GM10266 (cell line): ENCODE measurements at regions not wholly inside any gene's neighbourhood (a gene's known extent, or its start where the extent isn't known, plus 50 kb on each side); places are given as distances from the start of the nearest gene placed in this dataset.
"Not testable (repeated sequence)": the region's sequence is repeated elsewhere in the genome, so short reads cannot be mapped to it uniquely, and the experiment has no call there.

ENCODE experiments used
- DNase-seq: peaks from one replicate; pipeline ENCODE4 v3.0.0; 2012; ENCODE audit errors: extremely low spot score
- CTCF ChIP-seq: IDR thresholded peaks from 2 replicates; pipeline ENCODE4 v1.5.1; 2012; ENCODE audit warnings: mild to moderate bottlenecking, low read depth; ENCODE audit not compliant: control insufficient read depth, insufficient read depth; ENCODE audit errors: missing control alignments

- no peak for TF ChIP-seq CTCF
- DNase-seq = no peak
Observed at GRCh38 chr7:41559426-41559825, 143.5 kb downstream of the INHBA start.

- no peak for TF ChIP-seq CTCF
- DNase-seq = no peak
Observed at GRCh38 chr7:41554481-41554880, 148.4 kb downstream of the INHBA start.

DNA sequence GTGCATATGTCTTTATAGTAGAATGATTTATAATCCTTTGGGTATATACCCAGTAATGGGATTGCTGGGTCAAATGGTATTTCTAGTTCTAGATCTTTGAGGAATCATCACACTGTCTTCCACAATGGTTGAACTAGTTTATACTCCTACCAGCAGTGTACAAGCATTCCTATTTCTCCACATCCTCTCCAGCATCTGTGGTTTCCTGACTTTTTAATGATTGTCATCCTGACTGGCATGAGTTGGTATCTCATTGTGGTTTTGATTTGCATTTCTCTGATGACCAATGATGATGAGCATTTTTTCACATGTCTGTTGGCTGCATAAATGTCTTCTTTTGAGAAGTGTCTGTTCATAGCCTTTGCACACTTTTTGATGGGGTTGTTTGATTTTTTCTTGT lies 152.8 kb downstream of the INHBA start:
- DNase-seq = not testable (repeated sequence)

GRCh38 chr7:41544241-41544640 lies 158.6 kb downstream of the INHBA start:
- TF ChIP-seq CTCF = no peak

DNA sequence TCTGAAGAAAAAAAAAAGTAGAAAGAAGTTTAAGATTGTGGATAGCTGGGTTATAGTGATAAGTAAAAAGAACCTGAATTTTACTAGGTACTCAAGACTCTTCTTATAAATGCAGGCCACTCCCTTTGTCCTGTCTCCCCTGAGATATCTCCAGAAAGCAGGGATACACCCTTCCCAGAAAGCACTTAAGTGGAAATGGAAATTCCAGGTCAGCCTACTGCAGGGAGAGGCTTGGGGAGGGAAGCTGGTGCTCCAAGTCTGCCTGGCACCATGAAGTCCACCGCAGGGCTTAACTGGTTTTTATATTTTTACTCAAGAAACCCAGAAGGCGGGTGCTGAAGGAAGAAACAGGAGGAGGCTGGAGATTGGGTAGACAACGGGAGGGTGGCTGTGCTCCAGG lies 162.3 kb downstream of the INHBA start:
- DNase-seq = no peak
- no peak for TF ChIP-seq CTCF

More at GRCh38 chr7:41544241-41544640, 158.6 kb downstream of the INHBA start:
- no peak for DNase-seq

- DNase-seq = no peak
- no peak for TF ChIP-seq CTCF
Observed at GRCh38 chr7:41538810-41539724, 163.8 kb downstream of the INHBA start.

DNA sequence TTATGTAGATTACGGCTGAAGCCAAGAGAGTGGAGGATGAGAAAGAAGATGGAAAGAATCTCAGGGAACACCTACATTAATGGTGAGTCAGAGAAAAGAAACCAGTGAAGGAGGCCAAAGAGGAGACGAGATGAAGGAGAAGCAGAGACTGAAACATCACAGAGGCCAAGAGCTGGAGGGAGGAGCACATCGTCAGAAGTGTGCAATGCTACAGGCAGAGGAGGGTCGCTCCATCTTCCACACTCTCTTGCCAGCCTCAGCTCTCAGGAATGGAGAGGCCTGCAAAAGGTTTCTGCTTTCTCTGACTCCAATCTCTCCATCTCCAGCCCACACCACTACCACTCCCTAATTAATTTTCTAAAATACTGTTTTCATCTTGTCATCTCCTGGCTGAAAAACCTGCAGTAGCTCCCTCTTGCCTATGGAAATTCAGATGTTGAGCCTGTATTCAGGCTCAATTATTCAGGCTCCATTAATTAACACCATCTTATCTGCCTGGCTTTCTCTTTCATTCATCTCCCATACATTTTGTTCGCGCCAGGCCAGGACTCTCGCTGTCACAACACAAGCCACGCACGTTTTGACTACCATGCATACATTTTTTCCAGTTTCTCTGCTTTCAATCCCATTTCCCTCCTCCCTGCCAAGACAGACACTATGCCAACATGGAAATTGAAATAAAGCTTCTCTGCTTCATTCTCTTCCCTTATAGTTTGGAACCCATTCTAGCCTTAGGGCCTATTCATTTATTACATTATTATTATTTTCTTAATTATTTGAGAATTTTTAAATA lies 165.8 kb downstream of the INHBA start:
- no peak for TF ChIP-seq CTCF
- no peak for DNase-seq
